ENCODE measurements at regions not wholly inside any gene's neighbourhood (a gene's known extent, or its start where the extent isn't known, plus 50 kb on each side); places are given as distances from the start of the nearest gene placed in this dataset.

GRCh38 chr5:158570502-158570901, 529.2 kb downstream of the EBF1 start:
- TF ChIP-seq POLR2A (IDR thresholded peaks at IDR 0.05; ENCODE audit: low read depth, low read length) (no peak), RAD21 (IDR thresholded peaks at IDR 0.05; ENCODE audit: insufficient read depth, low read depth, low read length) (no peak), TCF12 (IDR thresholded peaks at IDR 0.05; ENCODE audit: low read depth, low read length) (no peak), MAX (IDR thresholded peaks at IDR 0.05; ENCODE audit: low read depth, low read length) (no peak), CTCF (IDR thresholded peaks at IDR 0.05 in 2 of 3, conservative IDR thresholded peaks at IDR 0.05 in 1 of 3; ENCODE audit: control insufficient read depth in 2 of 3, extremely low read depth in 1 of 3, insufficient read depth in 1 of 3, low read depth in 3 of 3, low read length in 3 of 3) (no peak), MTA2 (IDR thresholded peaks at IDR 0.05; ENCODE audit: low read depth) (no peak), RFX5 (IDR thresholded peaks at IDR 0.05; ENCODE audit: low read depth, low read length) (no peak), JUNB (IDR thresholded peaks at IDR 0.05) (no peak), POLR2AphosphoS5 (IDR thresholded peaks at IDR 0.05; ENCODE audit: low read length) (no peak), ESRRA (IDR thresholded peaks at IDR 0.05; ENCODE audit: low read length) (no peak)
